Ovary (tissue), 7 donors: ENCODE measurements at regions not wholly inside any gene's neighbourhood (a gene's known extent, or its start where the extent isn't known, plus 50 kb on each side); places are given as distances from the start of the nearest gene placed in this dataset.
"Not testable (repeated sequence)": the region's sequence is repeated elsewhere in the genome, so short reads cannot be mapped to it uniquely, and the experiment has no call there.

Source experiments
- DNase-seq, 5 donors: peaks; one replicate each; pipeline ENCODE4 v3.0.0-alpha.2; 2019 to 2020
- H3K27ac ChIP-seq, 2 donors: fragments of 200-600 bp; one replicate each; pipeline versions ENCODE4 v1.5.1 to v1.8.0; 2019 to 2022
- H3K27me3 ChIP-seq: fragments of 200-600 bp; one replicate; pipeline ENCODE4 v1.8.0; 2022
- H3K36me3 ChIP-seq: fragments of 200-600 bp; sonication (generic); one replicate; pipeline ENCODE4 v1.5.1; 2019
- H3K4me1 ChIP-seq: one replicate; pipeline ENCODE4 v1.8.1; 2013; ENCODE audit warnings: mild to moderate bottlenecking, moderate library complexity; ENCODE audit not compliant: insufficient read depth
- H3K4me3 ChIP-seq: fragments of 200-600 bp; sonication (generic); one replicate; pipeline ENCODE4 v1.5.1; 2017
- H3K9me3 ChIP-seq, 2 donors: fragments of 200-600 bp in 1 of 2; sonication (generic) in 1 of 2; one replicate each; pipeline versions ENCODE4 v1.5.1 to v1.8.1; 2013 to 2019; ENCODE audit warnings: mild to moderate bottlenecking in 1 of 2, moderate library complexity in 1 of 2
- CTCF ChIP-seq, 3 donors: fragments of 450-650 bp in 2 of 3; fragments of 200-600 bp in 1 of 3; IDR thresholded peaks; one replicate each; pipeline versions ENCODE4 v1.5.1 to v1.8.0; 2016 to 2022; ENCODE audit warnings: antibody characterized with exemption in 3 of 3, mild to moderate bottlenecking in 1 of 3
- EP300 ChIP-seq: sonication (generic); formaldehyde crosslinking; IDR thresholded peaks from one replicate; pipeline ENCODE4 v1.6.1; 2017; ENCODE audit warnings: antibody characterized with exemption
- POLR2A ChIP-seq: fragments of 450-650 bp; IDR thresholded peaks from one replicate; pipeline ENCODE4 v1.6.1; 2017; ENCODE audit warnings: antibody characterized with exemption, mild to moderate bottlenecking, moderate library complexity
- WGBS, 3 donors: extraction: QIAGEN DNeasy Blood & Tissue Kit in 1 of 3; methylation state at CpG; one replicate each; pipeline versions ENCODE4 v1.1.5 to v1.1.7; 2013 to 2017; 5-methylcytosine and 5-hydroxymethylcytosine counted together
- intact Hi-C, 4 donors: fragments of 100-400 bp; cut with DNase I; formaldehyde crosslinking; loops; one replicate each; pipeline versions ENCODE4 v1.11.0 to v1.15.1; 2022 to 2023
- donor health status: DM: no; HTN: no; CAD: no; lungs with moderate emphysema.
- donor health status: DM: no; HTN: no; CAD: no.
- donor health status: Bipolar disorder and iron deficiency.
- donor health status: DM: no; HTN: no; CAD: no.
- donor health status: DM: yes; HTN: yes; CAD: no.

- DNase-seq: no peak
- Histone ChIP-seq H3K4me3 (no peak overlapping the region), H3K27ac (no peak overlapping the region), H3K27me3 (no peaks in the 10 kb centered on the region), H3K4me1 (peaks cover 11% of the 10 kb centered on the region), H3K36me3 (no peaks in the 10 kb centered on the region), H3K9me3 (no peaks in the 10 kb centered on the region)
- intact Hi-C loops: no loop called here
- WGBS, 3 donors: 67 to 69% (median 69%) methylated on average over 2 of the region's 2 CpGs
- TF ChIP-seq POLR2A (no peak), EP300 (no peak), CTCF (IDR thresholded peaks at IDR 0.05) (no peak)
Observed at GRCh38 chrX:73965833-73966232, 113.3 kb upstream of the XIST start.

- WGBS, 3 donors: 93 to 100% (median 100%) methylated on average over 1 of the region's 1 CpG
- no peaks in the 10 kb centered on the region for H3K36me3 ChIP-seq
- no peak overlapping the region for H3K27ac ChIP-seq
- no peak for DNase-seq
- no peak overlapping the region for H3K4me3 ChIP-seq
- peaks cover 11% of the 10 kb centered on the region for H3K4me1 ChIP-seq
- H3K27me3 ChIP-seq: no peaks in the 10 kb centered on the region
- TF ChIP-seq CTCF (IDR thresholded peaks at IDR 0.05) (no peak), POLR2A (no peak), EP300 (no peak)
- intact Hi-C loops: no loop called here
- no peaks in the 10 kb centered on the region for H3K9me3 ChIP-seq
Observed at GRCh38 chrX:73964579-73964978, 112.1 kb upstream of the XIST start.

- Histone ChIP-seq H3K27me3 (no peaks in the 10 kb centered on the region), H3K4me3 (no peak overlapping the region), H3K36me3 (no peaks in the 10 kb centered on the region), H3K9me3 (no peaks in the 10 kb centered on the region), H3K27ac (no peak overlapping the region), H3K4me1 (peaks cover 11% of the 10 kb centered on the region)
- DNase-seq: no peak
- intact Hi-C loops: no loop called here
- WGBS, 3 donors: 87 to 93% (median 91%) methylated on average over 9 of the region's 9 CpGs
- TF ChIP-seq CTCF (IDR thresholded peaks at IDR 0.05) (no peak), POLR2A (no peak), EP300 (no peak)
Observed at GRCh38 chrX:73963682-73964081, 111.2 kb upstream of the XIST start.

- TF ChIP-seq CTCF (IDR thresholded peaks at IDR 0.05): no peak
- DNase-seq: no peak
- no peak overlapping the region for H3K4me3 ChIP-seq
- WGBS, 3 donors: 94 to 97% (median 96%) methylated on average over 8 of the region's 8 CpGs
- no peaks in the 10 kb centered on the region for H3K27me3 ChIP-seq
- intact Hi-C loops: no loop called here
- H3K36me3 ChIP-seq: no peaks in the 10 kb centered on the region
- peaks cover 11% of the 10 kb centered on the region for H3K4me1 ChIP-seq
- no peak overlapping the region for H3K27ac ChIP-seq
- H3K9me3 ChIP-seq: no peaks in the 10 kb centered on the region
Observed at GRCh38 chrX:73962948-73963347, 110.4 kb upstream of the XIST start.

GRCh38 chrX:73961867-73962266, 109.4 kb upstream of the XIST start:
- H3K36me3 ChIP-seq, H3K27ac ChIP-seq, H3K27me3 ChIP-seq, DNase-seq, H3K4me3 ChIP-seq, H3K9me3 ChIP-seq, intact Hi-C loops: not testable (repeated sequence)
- H3K4me1 ChIP-seq: peaks cover 11% of the 10 kb centered on the region
- 94 to 98% (median 94%) methylated on average over 6 of the region's 6 CpGs for WGBS, 3 donors
